GM18873 (cell line): ENCODE measurements at regions not wholly inside any gene's neighbourhood (a gene's known extent, or its start where the extent isn't known, plus 50 kb on each side); places are given as distances from the start of the nearest gene placed in this dataset.

Experiments used
- ATAC-seq: cut with Tn5 transposase; IDR thresholded peaks from one replicate; pipeline ENCODE4 v1.9.1; 2021; ENCODE audit warnings: mild to moderate bottlenecking, moderate library complexity, moderate number of reproducible peaks; ENCODE audit not compliant: unreplicated experiment, low FRiP score

DNA sequence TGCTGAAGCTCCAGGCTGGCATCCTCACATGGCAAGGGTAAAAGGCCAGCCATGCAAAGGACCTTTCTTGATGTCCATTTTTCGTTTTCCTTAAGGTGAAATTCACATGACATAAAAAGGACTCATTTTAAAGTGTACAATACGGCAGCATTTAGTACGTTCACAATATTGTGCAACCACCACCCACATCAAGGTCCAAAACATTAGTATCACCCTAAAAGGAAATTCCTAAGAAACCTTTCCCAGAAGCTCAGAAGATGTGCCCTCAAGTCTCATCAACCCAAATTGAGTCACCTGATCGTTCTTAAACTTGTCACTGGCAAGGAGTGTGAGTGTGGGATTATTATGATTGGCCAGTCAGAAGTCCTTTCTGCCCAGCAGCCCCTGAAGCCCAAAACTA lies 250.1 kb downstream of the TLE3 start:
- no peak for ATAC-seq

DNA sequence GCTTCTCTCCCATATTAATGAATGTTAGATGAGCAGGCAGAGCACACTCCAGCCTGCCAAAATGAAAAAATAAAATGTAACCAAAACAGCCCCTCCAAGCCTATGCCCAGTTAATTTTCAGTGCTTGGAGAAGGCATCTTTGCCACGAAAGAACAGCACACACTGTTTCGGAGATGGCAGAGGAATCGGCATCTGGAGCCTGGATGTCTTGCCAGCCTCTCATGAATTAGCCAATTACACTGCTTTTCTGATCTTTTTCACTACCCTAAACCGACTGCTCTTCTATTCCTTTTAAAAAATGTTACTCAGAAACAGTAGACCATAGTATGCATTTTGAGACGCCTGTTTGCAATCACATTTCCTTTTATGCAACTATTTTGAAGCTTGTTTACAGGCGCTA lies 249.6 kb downstream of the TLE3 start:
- ATAC-seq: no peak

- ATAC-seq: no peak
These were observed 249.0 kb downstream of the TLE3 start for GRCh38 chr15:69848551-69849231.

DNA sequence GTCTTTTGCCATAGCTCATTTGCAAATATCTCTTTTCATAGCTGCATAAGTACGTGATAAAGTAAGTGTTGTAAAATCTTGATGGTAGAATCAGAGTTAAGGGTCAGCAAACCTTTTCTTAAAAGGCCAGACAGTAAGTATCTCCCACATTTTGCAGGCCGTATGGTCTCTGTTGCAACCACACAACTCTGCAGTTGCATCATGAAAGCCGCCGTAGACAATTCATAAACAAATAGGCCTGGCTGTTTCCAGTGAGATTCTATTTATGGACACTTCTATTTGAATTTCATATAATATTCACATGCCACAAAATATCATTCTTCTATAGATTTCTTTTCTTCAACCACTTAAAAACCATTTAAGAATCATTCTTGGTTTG lies 248.5 kb downstream of the TLE3 start:
- no peak for ATAC-seq

DNA sequence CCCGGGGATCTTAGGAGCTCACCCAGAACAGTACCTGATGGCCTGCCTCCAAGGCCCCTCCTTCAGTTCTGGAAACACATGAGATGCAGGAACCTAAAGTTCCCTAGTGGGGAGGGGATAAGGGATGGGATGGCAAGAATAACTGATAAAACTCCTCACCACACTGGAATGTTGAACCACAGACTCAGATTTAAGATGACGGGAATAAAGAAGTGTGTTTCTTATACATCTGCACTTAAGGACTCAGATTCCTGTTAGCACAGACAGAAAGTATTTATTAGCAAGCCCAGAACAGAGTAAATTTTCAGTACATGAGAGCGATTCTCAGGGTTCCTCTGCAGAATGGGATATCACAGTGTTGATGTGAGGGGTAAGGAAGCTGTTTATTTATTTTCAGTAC lies 245.2 kb downstream of the TLE3 start:
- no peak for ATAC-seq

GRCh38 chr15:69852916-69853315 lies 244.8 kb downstream of the TLE3 start:
- no peak for ATAC-seq

DNA sequence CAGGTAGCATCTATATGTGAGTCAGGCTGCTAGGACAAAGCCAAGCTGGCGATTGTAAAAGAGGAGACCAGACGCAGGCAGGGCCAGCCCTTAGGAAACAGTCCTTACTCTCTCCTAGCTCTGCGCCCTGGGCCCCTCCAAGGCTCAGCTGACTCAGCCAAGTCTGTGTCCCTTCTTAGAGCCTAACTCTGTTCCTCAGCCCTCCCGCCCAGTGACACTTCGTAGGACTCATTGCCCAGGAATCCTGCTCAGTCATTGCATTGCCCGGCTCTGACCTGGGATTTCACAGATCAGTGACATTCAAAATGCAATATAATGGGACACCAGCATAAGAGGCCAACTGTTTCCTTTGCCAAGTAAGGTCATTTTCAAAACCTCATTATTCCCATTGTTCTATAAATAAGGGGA lies 244.2 kb downstream of the TLE3 start:
- ATAC-seq: no peak

- ATAC-seq: no peak
These were observed 243.7 kb downstream of the TLE3 start for GRCh38 chr15:69854001-69854400.

- ATAC-seq: no peak
These were observed 243.1 kb downstream of the TLE3 start for GRCh38 chr15:69854521-69855181.

- ATAC-seq: no peak
These were observed 242.3 kb downstream of the TLE3 start for GRCh38 chr15:69855258-69856000.

- ATAC-seq: no peak
These were observed 240.5 kb downstream of the TLE3 start for GRCh38 chr15:69857250-69857649.

- no peak for ATAC-seq
These were observed 239.9 kb downstream of the TLE3 start for GRCh38 chr15:69857686-69858391.

DNA sequence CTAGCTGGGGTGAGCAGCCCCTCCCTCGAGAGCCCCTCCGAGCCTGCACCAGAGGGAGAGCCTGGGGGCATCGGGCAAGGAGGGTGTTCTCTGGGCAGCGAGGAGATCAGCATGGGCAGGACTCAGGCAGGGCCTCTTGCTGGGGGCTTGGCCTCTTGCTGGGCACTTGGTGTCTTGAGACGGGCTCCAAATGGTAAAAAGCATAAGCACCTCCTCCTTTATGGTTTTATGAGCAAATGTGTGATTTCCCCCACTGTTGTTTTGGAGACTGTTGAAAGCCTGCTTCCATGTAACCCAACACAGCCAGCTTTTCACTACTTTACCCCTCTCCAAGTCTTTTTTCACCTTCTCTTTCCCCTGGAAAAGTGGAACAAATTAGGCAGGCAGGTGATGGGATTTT lies 239.3 kb downstream of the TLE3 start:
- ATAC-seq: no peak

DNA sequence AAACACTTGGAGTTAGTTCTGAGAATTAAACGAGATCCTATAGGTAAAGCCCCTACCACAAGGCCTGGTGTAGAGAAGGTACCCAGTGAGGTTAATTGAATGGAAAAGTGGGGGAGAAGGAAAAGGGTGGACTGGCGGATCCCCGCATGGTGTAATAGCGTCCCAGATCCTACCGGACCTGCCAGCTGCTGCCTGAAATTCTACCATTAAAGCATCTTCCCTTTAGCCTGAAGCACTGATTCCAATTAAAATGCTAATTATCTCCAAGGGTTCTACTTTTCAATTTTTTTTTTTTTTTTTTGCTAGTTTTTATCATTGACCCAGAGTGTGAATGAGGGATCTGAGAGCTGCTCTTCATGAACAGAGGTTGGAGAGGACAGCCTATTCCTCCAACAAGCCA lies 237.9 kb downstream of the TLE3 start:
- ATAC-seq: no peak

GRCh38 chr15:69860321-69860720 lies 237.4 kb downstream of the TLE3 start:
- no peak for ATAC-seq

DNA sequence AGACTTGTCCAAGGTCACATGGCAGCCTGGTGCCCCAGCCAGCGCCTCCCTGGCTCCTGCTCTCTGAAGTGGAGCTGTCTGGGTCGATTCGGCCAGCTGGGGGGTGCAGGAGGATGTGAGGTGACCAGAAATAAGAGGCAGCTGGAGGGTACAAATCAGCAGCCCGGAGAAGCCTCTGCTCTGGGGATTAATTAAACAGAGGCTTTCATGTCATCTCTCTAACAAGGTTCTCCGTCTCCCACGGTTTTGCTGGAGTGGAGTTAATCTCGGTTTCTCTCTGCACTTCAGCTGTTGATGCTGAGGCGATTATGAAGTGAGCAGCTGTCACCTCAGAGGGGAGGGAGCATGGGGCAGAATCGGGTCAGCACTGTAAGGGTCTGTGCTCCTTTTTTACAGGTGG lies 236.8 kb downstream of the TLE3 start:
- ATAC-seq: no peak

GRCh38 chr15:69861331-69862171 lies 236.2 kb downstream of the TLE3 start:
- no peak for ATAC-seq

DNA sequence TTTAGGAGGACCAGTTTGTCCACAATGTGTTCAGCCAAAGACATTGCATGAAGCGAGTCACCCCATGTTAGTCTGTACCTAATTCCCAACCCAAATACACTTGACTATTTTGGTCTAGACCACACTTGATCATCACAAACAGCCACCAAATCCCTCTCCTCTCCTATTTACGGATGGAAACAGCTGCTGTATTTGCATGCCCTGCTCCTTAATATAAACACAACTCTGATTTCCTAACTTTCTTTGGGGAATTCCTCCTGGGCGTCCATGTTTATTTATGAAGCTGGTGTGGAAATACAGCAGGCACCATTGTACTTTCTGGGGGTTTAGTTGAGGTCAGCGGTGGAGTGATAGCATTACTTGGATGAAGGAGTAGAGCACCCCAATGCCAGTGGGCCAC lies 235.2 kb downstream of the TLE3 start:
- no peak for ATAC-seq

DNA sequence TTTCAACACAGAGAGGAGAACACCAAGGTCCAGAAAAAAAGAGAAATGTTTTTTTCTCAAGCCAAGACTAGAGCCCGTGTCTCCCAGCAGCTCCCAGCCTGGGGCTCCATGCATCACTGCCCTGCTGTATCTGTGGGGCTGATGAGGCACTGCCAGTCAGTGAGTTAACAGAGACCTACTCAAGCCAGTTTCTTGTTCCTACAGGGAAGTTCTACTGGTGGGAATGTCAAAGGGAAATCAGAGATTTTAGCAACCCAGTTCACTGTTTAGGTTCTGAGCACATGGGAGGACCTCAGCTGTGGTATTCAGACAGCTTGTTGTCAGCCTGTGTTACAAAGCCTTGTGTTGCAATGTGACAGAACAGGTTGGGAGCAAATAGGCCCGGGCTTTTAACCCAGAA lies 234.3 kb downstream of the TLE3 start:
- ATAC-seq: no peak

DNA sequence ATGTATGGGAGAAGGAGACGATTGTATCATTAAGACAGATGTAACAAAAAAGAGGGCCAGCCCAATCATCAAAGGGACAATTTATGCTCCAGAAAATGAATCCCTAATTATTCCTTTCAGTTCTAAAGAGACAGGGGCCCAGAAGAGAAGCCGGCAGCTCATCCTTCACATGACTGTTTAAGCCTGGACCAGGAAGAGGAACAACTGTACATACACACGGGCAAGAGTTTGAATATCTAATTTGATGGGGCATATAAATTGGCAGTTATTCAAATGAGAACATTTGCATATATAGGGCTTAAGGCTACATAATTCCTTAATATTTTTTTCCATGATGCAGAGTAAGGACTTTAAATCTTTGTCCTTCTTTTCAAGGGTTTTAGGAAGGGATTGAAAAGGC lies 232.3 kb downstream of the TLE3 start:
- no peak for ATAC-seq
